Left hindlimb (tissue), 1 donor: ENCODE measurements at regions not wholly inside any gene's neighbourhood (a gene's known extent, or its start where the extent isn't known, plus 50 kb on each side); places are given as distances from the start of the nearest gene placed in this dataset.

Experiments used
- DNase-seq: peaks from one replicate; pipeline ENCODE4 v3.0.0-alpha.2; 2018

- DNase-seq: no peak
These were observed 52.4 kb upstream of the WDR26 start for GRCh38 chr1:224486801-224487583.

GRCh38 chr1:224488806-224489499, 54.4 kb upstream of the WDR26 start:
- no peak for DNase-seq

GRCh38 chr1:224489534-224490365, 55.2 kb upstream of the WDR26 start:
- no peak for DNase-seq

- DNase-seq: no peak
These were observed 56.2 kb upstream of the WDR26 start for GRCh38 chr1:224490549-224491537.

- no peak for DNase-seq
These were observed 57.4 kb upstream of the WDR26 start for GRCh38 chr1:224492015-224492414.

GRCh38 chr1:224492632-224493031, 58.0 kb upstream of the WDR26 start:
- no peak for DNase-seq

GRCh38 chr1:224493269-224493668, 58.7 kb upstream of the WDR26 start:
- DNase-seq: no peak

- DNase-seq: no peak
These were observed 59.7 kb upstream of the WDR26 start for GRCh38 chr1:224494343-224494742.

GRCh38 chr1:224495866-224496265, 61.3 kb upstream of the WDR26 start:
- no peak for DNase-seq

GRCh38 chr1:224496826-224497225, 62.2 kb upstream of the WDR26 start:
- DNase-seq: no peak

GRCh38 chr1:224497714-224498573, 63.3 kb upstream of the WDR26 start:
- no peak for DNase-seq

GRCh38 chr1:224498574-224499170, 64.1 kb upstream of the WDR26 start:
- DNase-seq: no peak

- no peak for DNase-seq
These were observed 64.6 kb upstream of the WDR26 start for GRCh38 chr1:224499204-224499603.

- no peak for DNase-seq
These were observed 66.2 kb upstream of the WDR26 start for GRCh38 chr1:224500796-224501195.

- no peak for DNase-seq
These were observed 67.2 kb upstream of the WDR26 start for GRCh38 chr1:224501836-224502235.

- no peak for DNase-seq
These were observed 68.0 kb upstream of the WDR26 start for GRCh38 chr1:224502459-224503160.

- DNase-seq: peak; percentile 91
These were observed 68.8 kb upstream of the WDR26 start for GRCh38 chr1:224503161-224504118.

- DNase-seq: no peak
These were observed 69.9 kb upstream of the WDR26 start for GRCh38 chr1:224504297-224505041.
